ENCODE measurements at regions not wholly inside any gene's neighbourhood (a gene's known extent, or its start where the extent isn't known, plus 50 kb on each side); places are given as distances from the start of the nearest gene placed in this dataset.

- no peak overlapping the region for H3K4me3 Mint-ChIP-seq
- CTCF ChIA-PET = no interaction called here
- Histone ChIP-seq H3K27me3 (ENCODE audit: control insufficient read depth in 1 of 2, insufficient read depth in 2 of 2, low read length in 2 of 2) (no peaks in the 10 kb centered on the region), H3K27ac (ENCODE audit: low read depth in 1 of 2, low read length in 2 of 2) (no peak overlapping the region), H3K4me1 (ENCODE audit: insufficient read depth, low read length) (no peaks in the 10 kb centered on the region), H3K4me3 (ENCODE audit: low read length) (no peak overlapping the region), H3K36me3 (ENCODE audit: insufficient read depth, low read length) (no peaks in the 10 kb centered on the region), H3K9me3 (ENCODE audit: control insufficient read depth in 1 of 2, insufficient read depth in 1 of 2, low read length in 2 of 2) (peaks cover 0 to 3% of the 10 kb centered on the region in 2 experiments)
- POLR2A ChIA-PET = no interaction called here
- no peaks in the 10 kb centered on the region for H3K36me3 Mint-ChIP-seq (ENCODE audit: low read depth)
- no peaks in the 10 kb centered on the region for H3K4me1 Mint-ChIP-seq (ENCODE audit: low read depth)
- H3K27me3 Mint-ChIP-seq = no peaks in the 10 kb centered on the region
- TF ChIP-seq CTCF (IDR thresholded peaks at IDR 0.05) = no peak
- H3K9me3 Mint-ChIP-seq = no peaks in the 10 kb centered on the region
- H3K27ac Mint-ChIP-seq = no peak overlapping the region
- no peak for ATAC-seq (ENCODE audit: poor library complexity)
- intact Hi-C loops (cut with DNase I, micrococcal nuclease) = no loop called here
- DNase-seq = no peak
These were observed 286.9 kb upstream of the ADGRL2 start for GRCh38 chr1:81513796-81514354.

DNA sequence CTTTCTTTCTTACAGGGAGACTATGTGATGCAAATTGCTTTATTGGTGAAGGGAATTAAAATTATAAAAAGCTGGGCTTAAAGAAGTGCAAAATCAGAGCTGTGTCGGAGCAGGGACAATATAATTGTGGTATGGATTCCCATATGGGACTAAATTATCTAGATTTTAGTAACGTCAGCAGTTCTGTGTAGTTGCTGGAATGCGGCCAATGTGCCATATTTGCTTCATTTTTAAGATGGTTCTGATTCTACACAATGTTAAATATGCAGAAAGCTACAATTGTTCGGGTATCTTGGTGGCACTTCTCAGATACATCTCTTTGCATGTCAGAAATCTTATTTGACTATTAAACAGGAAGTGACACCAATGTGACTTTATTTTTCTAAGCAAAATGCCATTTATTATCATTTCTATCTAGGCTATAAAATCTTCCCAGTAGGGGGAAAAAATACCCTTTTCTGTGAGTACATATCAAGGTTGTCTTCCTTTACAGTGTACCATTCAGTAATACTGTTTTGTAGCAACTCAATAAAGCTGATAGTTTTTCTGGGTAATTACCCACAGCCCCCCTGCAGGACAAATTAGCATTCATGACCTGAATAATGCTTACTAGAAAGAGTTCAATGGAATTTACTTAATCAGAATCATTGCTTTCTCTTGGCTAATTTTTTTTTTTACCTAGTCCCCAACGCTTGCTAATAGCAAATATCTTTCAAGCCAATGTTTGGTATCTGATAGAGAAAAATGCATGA lies 288.3 kb upstream of the ADGRL2 start:
- Mint-ChIP-seq H3K27ac (no peak overlapping the region), H3K4me1 (ENCODE audit: low read depth) (no peaks in the 10 kb centered on the region), H3K36me3 (ENCODE audit: low read depth) (no peaks in the 10 kb centered on the region), H3K9me3 (no peaks in the 10 kb centered on the region), H3K4me3 (no peak overlapping the region), H3K27me3 (no peaks in the 10 kb centered on the region)
- ChIA-PET POLR2A (no interaction called here), CTCF (no interaction called here)
- H3K4me3 ChIP-seq (ENCODE audit: low read length) = no peak overlapping the region
- H3K4me1 ChIP-seq (ENCODE audit: insufficient read depth, low read length) = no peaks in the 10 kb centered on the region
- H3K9me3 ChIP-seq (ENCODE audit: control insufficient read depth in 1 of 2, insufficient read depth in 1 of 2, low read length in 2 of 2) = peaks cover 0 to 3% of the 10 kb centered on the region in 2 experiments
- no peak for TF ChIP-seq CTCF (IDR thresholded peaks at IDR 0.05)
- ATAC-seq (ENCODE audit: poor library complexity) (no peak), DNase-seq (no peak)
- intact Hi-C loops (cut with DNase I, micrococcal nuclease) = no loop called here
- H3K36me3 ChIP-seq (ENCODE audit: insufficient read depth, low read length) = no peaks in the 10 kb centered on the region
- H3K27me3 ChIP-seq (ENCODE audit: control insufficient read depth in 1 of 2, insufficient read depth in 2 of 2, low read length in 2 of 2) = no peaks in the 10 kb centered on the region
- H3K27ac ChIP-seq (ENCODE audit: low read depth in 1 of 2, low read length in 2 of 2) = no peak overlapping the region

GRCh38 chr1:81511281-81511680 lies 289.5 kb upstream of the ADGRL2 start:
- no peak overlapping the region for H3K27ac ChIP-seq (ENCODE audit: low read depth in 1 of 2, low read length in 2 of 2)
- no peaks in the 10 kb centered on the region for H3K27me3 ChIP-seq (ENCODE audit: control insufficient read depth in 1 of 2, insufficient read depth in 2 of 2, low read length in 2 of 2)
- Mint-ChIP-seq H3K4me3 (no peak overlapping the region), H3K27me3 (no peaks in the 10 kb centered on the region), H3K4me1 (ENCODE audit: low read depth) (no peaks in the 10 kb centered on the region), H3K27ac (no peak overlapping the region), H3K36me3 (ENCODE audit: low read depth) (no peaks in the 10 kb centered on the region), H3K9me3 (no peaks in the 10 kb centered on the region)
- intact Hi-C loops (cut with DNase I, micrococcal nuclease) = no loop called here
- ATAC-seq (ENCODE audit: poor library complexity) (no peak), DNase-seq (no peak)
- H3K36me3 ChIP-seq (ENCODE audit: insufficient read depth, low read length) = no peaks in the 10 kb centered on the region
- H3K4me3 ChIP-seq (ENCODE audit: low read length) = no peak overlapping the region
- ChIA-PET POLR2A (no interaction called here), CTCF (interaction anchor here (0.9 kb wide), 1 partner anchor 12 kb away, joined by 3 read pairs; no protein-coding TSS in a partner anchor)
- H3K9me3 ChIP-seq (ENCODE audit: control insufficient read depth in 1 of 2, insufficient read depth in 1 of 2, low read length in 2 of 2) = no peaks in the 10 kb centered on the region
- no peak for TF ChIP-seq CTCF (IDR thresholded peaks at IDR 0.05)
- H3K4me1 ChIP-seq (ENCODE audit: insufficient read depth, low read length) = no peaks in the 10 kb centered on the region
